WTC11 (cell line): ENCODE measurements at regions not wholly inside any gene's neighbourhood (a gene's known extent, or its start where the extent isn't known, plus 50 kb on each side); places are given as distances from the start of the nearest gene placed in this dataset.

Experiments
- ATAC-seq: fragments of 200-7000 bp; cut with Tn5 transposase; 2 replicates; pipeline ENCODE4 v1.10.0; 2021; ENCODE audit warnings: mild to moderate bottlenecking, moderate library complexity
- CTCF ChIA-PET: fragments of 300-600 bp; sonication (Branson Sonifier 250); formaldehyde crosslinking; loops from one replicate; lab custom pipeline; 2021; ENCODE audit warnings: antibody characterized with exemption; lab: Charles Lee
- POLR2A ChIA-PET: fragments of 350-600 bp; sonication (Branson Sonifier 250); formaldehyde crosslinking; loops from one replicate; lab custom pipeline; 2021; ENCODE audit warnings: antibody characterized with exemption; lab: Charles Lee
- DNase-seq: peaks from one replicate; pipeline ENCODE4 v3.0.0; 2021; ENCODE audit warnings: low spot score
- H3K27ac Mint-ChIP-seq: 2 replicates; pipeline ENCODE4 v1.8.0; 2021; ENCODE audit warnings: mixed read lengths
- H3K27me3 Mint-ChIP-seq: 2 replicates; pipeline ENCODE4 v1.8.0; 2021; ENCODE audit warnings: low read depth, mild to moderate bottlenecking, moderate library complexity, mixed read lengths
- H3K36me3 Mint-ChIP-seq: 2 replicates; pipeline ENCODE4 v1.8.0; 2021; ENCODE audit warnings: mixed read lengths
- H3K4me1 Mint-ChIP-seq: 2 replicates; pipeline ENCODE4 v1.8.0; 2022; ENCODE audit warnings: mixed read lengths
- H3K4me3 Mint-ChIP-seq: 2 replicates; pipeline ENCODE4 v1.8.0; 2021; ENCODE audit warnings: mild to moderate bottlenecking, moderate library complexity, mixed read lengths
- H3K9me3 Mint-ChIP-seq: 2 replicates; pipeline ENCODE4 v1.8.0; 2021; ENCODE audit warnings: mixed read lengths
- AR ChIP-seq: fragments of 250-450 bp; sonication (Bioruptor Pico); IDR thresholded peaks from 2 replicates; pipeline ENCODE4 v1.9.0; 2021; ENCODE audit warnings: mild to moderate bottlenecking
- ATF3 ChIP-seq: sonication (generic); formaldehyde crosslinking; conservative IDR thresholded peaks from 2 replicates; pipeline ENCODE4 v1.8.1; 2022; ENCODE audit warnings: mild to moderate bottlenecking, missing genetic modification reagents
- ELF4 ChIP-seq: sonication (generic); formaldehyde crosslinking; IDR thresholded peaks from 2 replicates; pipeline ENCODE4 v1.8.1; 2022; ENCODE audit warnings: low read depth, mild to moderate bottlenecking, moderate library complexity, missing genetic modification reagents
- EMX1 ChIP-seq: fragments of 250-450 bp; sonication (Bioruptor Pico); IDR thresholded peaks from 2 replicates; pipeline ENCODE4 v1.8.0; 2021; ENCODE audit warnings: mild to moderate bottlenecking
- FOXP1 ChIP-seq: sonication (generic); formaldehyde crosslinking; IDR thresholded peaks from 2 replicates; pipeline ENCODE4 v1.8.0; 2022; ENCODE audit warnings: missing genetic modification reagents, mild to moderate bottlenecking, moderate library complexity, borderline replicate concordance
- FOXP4 ChIP-seq: sonication (generic); formaldehyde crosslinking; IDR thresholded peaks from 2 replicates; pipeline ENCODE4 v1.8.0; 2022; ENCODE audit warnings: mild to moderate bottlenecking, missing genetic modification reagents
- GTF2I ChIP-seq: fragments of 250-450 bp; sonication (Bioruptor Pico); conservative IDR thresholded peaks from 2 replicates; pipeline ENCODE4 v1.4.0; 2021; ENCODE audit warnings: mild to moderate bottlenecking
- JAZF1 ChIP-seq: fragments of 250-450 bp; sonication (Bioruptor Pico); IDR thresholded peaks from 2 replicates; pipeline ENCODE4 v1.9.0; 2021; ENCODE audit warnings: moderate library complexity, mild to moderate bottlenecking, inconsistent platforms
- MAX ChIP-seq: sonication (generic); formaldehyde crosslinking; IDR thresholded peaks from 2 replicates; pipeline ENCODE4 v1.8.0; 2022; ENCODE audit warnings: mild to moderate bottlenecking, missing genetic modification reagents
- NFATC4 ChIP-seq: fragments of 250-450 bp; sonication (Bioruptor Pico); IDR thresholded peaks from 2 replicates; pipeline ENCODE4 v1.9.0; 2021; ENCODE audit warnings: mild to moderate bottlenecking
- NR3C1 ChIP-seq: sonication (generic); formaldehyde crosslinking; conservative IDR thresholded peaks from 2 replicates; pipeline ENCODE4 v1.8.1; 2023; ENCODE audit warnings: low read depth, mild to moderate bottlenecking, missing genetic modification reagents
- OVOL2 ChIP-seq: fragments of 250-450 bp; sonication (Bioruptor Pico); IDR thresholded peaks from 2 replicates; pipeline ENCODE4 v1.9.0; 2021; ENCODE audit warnings: mild to moderate bottlenecking, borderline replicate concordance
- PRRX2 ChIP-seq: fragments of 250-450 bp; sonication (Bioruptor Pico); IDR thresholded peaks from 2 replicates; pipeline ENCODE4 v1.8.0; 2021; ENCODE audit warnings: mild to moderate bottlenecking
- RELA ChIP-seq: sonication (generic); formaldehyde crosslinking; IDR thresholded peaks from 2 replicates; pipeline ENCODE4 v1.8.1; 2022; ENCODE audit warnings: missing genetic modification reagents, mild to moderate bottlenecking, borderline replicate concordance
- SMAD3 ChIP-seq: sonication (generic); formaldehyde crosslinking; IDR thresholded peaks from 2 replicates; pipeline ENCODE4 v1.8.0; 2022; ENCODE audit warnings: missing genetic modification reagents, mild to moderate bottlenecking, borderline replicate concordance
- SP1 ChIP-seq: sonication (generic); formaldehyde crosslinking; conservative IDR thresholded peaks from 2 replicates; pipeline ENCODE4 v1.8.1; 2022; ENCODE audit warnings: missing genetic modification reagents
- TEAD1 ChIP-seq: sonication (generic); formaldehyde crosslinking; IDR thresholded peaks from 2 replicates; pipeline ENCODE4 v1.8.0; 2022; ENCODE audit warnings: mild to moderate bottlenecking, missing genetic modification reagents
- TP53 ChIP-seq: sonication (generic); formaldehyde crosslinking; IDR thresholded peaks from 2 replicates; pipeline ENCODE4 v1.8.1; 2023; ENCODE audit warnings: mild to moderate bottlenecking, missing genetic modification reagents
- ZNF263 ChIP-seq: sonication (generic); formaldehyde crosslinking; IDR thresholded peaks from 2 replicates; pipeline ENCODE4 v1.8.1; 2022; ENCODE audit warnings: low read depth, mild to moderate bottlenecking, moderate library complexity, missing genetic modification reagents
- ZNF423 ChIP-seq: fragments of 250-450 bp; sonication (Bioruptor Pico); IDR thresholded peaks from 2 replicates; pipeline ENCODE4 v2.1.2; 2022; ENCODE audit warnings: mild to moderate bottlenecking, moderate library complexity

- POLR2A ChIA-PET: no interaction called here
- no peak for ATAC-seq
- peaks cover 72% of the 10 kb centered on the region for H3K36me3 Mint-ChIP-seq
- CTCF ChIA-PET: no interaction called here
- H3K9me3 Mint-ChIP-seq: peaks cover 66% of the 10 kb centered on the region
- no peak overlapping the region for H3K27ac Mint-ChIP-seq
- no peaks in the 10 kb centered on the region for H3K4me1 Mint-ChIP-seq
- TF ChIP-seq SP1 (CRISPR knock-in tag): no peak
- no peak for TF ChIP-seq ATF3 (CRISPR knock-in tag)
- no peak for TF ChIP-seq JAZF1 (CRISPR knock-in tag)
- no peak for TF ChIP-seq AR (CRISPR knock-in tag)
- no peak for TF ChIP-seq FOXP4
- TF ChIP-seq SMAD3 (CRISPR knock-in tag): no peak
- TF ChIP-seq TEAD1 (CRISPR knock-in tag): no peak
- TF ChIP-seq ZNF423 (CRISPR knock-in tag): no peak
- TF ChIP-seq TP53 (CRISPR knock-in tag): no peak
- no peak for TF ChIP-seq MAX (CRISPR knock-in tag)
- no peak overlapping the region for H3K4me3 Mint-ChIP-seq
- H3K27me3 Mint-ChIP-seq: peaks cover 15% of the 10 kb centered on the region
- DNase-seq: no peak
Observed at GRCh38 chr1:4124631-4125145, 224.6 kb upstream of the C1orf174 start.

- ATAC-seq (no peak), DNase-seq (no peak)
- no peak overlapping the region for H3K27ac Mint-ChIP-seq
- H3K9me3 Mint-ChIP-seq: peaks cover 64% of the 10 kb centered on the region
- TF ChIP-seq EMX1 (CRISPR knock-in tag) (no peak), RELA (CRISPR knock-in tag) (no peak), NFATC4 (no peak), ELF4 (CRISPR knock-in tag) (no peak), PRRX2 (CRISPR knock-in tag) (no peak), SP1 (CRISPR knock-in tag) (no peak), ZNF263 (CRISPR knock-in tag) (no peak), OVOL2 (CRISPR knock-in tag) (no peak), AR (CRISPR knock-in tag) (no peak), FOXP1 (CRISPR knock-in tag) (no peak), GTF2I (no peak), JAZF1 (CRISPR knock-in tag) (no peak), NR3C1 (CRISPR knock-in tag) (no peak)
- H3K4me3 Mint-ChIP-seq: no peak overlapping the region
- ChIA-PET CTCF (no interaction called here), POLR2A (no interaction called here)
- H3K27me3 Mint-ChIP-seq: peaks cover 11% of the 10 kb centered on the region
- no peaks in the 10 kb centered on the region for H3K4me1 Mint-ChIP-seq
- peaks cover 71% of the 10 kb centered on the region for H3K36me3 Mint-ChIP-seq
Observed at GRCh38 chr1:4126251-4126650, 226.2 kb upstream of the C1orf174 start.
